Esophagus mucosa (tissue), 1 donor: ENCODE measurements at regions not wholly inside any gene's neighbourhood (a gene's known extent, or its start where the extent isn't known, plus 50 kb on each side); places are given as distances from the start of the nearest gene placed in this dataset.
"Not testable (repeated sequence)": the region's sequence is repeated elsewhere in the genome, so short reads cannot be mapped to it uniquely, and the experiment has no call there.

Experiments
- ATAC-seq: fragments of 200-7000 bp; cut with Tn5 transposase; one replicate; pipeline ENCODE4 v1.9.1; 2020
- donor health status: DM: yes; HTN: yes; CAD: no.

DNA sequence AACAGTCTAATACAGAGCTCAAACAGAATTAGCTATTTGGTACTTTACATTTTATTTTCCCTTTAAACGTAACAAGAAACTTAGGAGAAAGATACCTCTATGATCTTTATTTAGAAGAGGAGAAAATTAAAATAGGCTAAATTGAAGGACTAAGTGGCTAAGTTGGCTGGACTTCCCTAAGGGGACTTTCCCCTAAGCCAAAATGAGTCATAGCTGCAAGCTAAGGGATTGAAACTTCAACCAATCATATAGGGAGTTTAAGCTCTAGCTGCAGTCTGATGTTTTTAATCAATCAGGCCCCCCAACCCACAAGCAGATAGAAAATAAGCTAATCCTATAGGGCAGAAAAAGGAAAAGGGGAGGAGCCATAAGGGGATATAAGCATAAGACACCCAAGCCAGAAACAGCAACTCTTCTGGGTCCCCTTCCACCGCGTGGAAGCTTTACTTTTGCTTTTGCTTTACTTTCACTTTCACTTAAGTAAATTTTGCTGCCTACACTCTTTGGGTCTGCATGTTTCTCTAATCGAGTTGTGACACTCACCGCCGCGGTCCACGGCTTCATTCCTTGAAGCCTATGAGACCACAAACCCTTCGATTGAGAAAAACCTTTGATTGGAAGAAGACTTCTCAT lies 1108.5 kb upstream of the EPHA6 start:
- no peak for ATAC-seq

DNA sequence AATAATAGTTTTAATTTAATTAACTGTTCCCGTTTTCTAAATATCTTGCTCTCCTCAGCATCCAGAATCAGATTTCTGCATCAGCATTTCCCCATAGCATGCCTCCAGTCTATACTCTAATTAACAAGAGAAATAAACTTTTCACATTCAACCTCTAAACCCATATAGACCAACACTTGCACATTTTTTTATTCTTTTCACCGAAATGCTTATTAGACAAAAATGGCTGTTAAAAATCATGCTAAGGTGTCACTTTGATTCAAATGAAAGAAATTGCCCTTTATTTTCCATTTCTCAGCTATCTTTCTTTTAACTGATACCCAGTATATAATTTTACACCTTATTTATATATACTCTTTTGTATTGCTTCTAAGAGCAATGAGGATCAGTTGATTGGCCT lies 1107.1 kb upstream of the EPHA6 start:
- ATAC-seq: no peak

DNA sequence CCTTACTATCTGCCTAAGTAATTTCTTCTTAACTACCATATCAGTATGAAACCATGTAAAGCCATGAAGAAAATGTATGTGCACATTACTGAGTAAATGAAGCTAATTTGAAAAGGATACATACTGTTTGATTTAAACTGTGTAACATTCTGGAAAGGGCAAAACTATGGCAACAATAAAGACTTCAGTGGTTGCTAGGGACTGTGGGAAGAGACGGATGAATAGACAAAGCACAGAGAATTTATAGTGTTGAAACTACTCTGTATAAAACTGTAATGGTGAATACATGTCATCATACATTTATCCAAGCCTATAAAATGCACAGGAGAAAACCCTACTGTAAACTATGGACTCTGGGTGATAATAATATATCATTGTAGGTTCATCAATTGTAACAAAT lies 1103.7 kb upstream of the EPHA6 start:
- ATAC-seq: no peak

DNA sequence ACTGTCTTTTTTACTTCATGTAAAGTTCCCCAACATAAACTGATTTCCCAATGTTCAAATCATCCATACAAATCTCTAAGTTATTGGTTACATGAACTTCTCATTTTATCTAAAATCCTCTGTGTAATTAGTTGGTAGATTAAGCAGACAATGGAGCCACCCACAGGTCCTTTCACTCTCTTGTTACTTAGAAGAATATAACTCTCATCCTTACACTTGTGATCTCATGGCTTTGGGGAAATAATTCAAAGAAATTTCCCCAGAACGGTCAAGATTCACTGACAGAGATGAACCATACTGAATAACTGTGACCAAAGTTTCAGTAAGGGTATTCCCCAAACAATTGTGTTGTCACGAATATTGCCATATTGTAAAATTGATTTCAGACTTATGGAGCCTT lies 1102.6 kb upstream of the EPHA6 start:
- no peak for ATAC-seq

DNA sequence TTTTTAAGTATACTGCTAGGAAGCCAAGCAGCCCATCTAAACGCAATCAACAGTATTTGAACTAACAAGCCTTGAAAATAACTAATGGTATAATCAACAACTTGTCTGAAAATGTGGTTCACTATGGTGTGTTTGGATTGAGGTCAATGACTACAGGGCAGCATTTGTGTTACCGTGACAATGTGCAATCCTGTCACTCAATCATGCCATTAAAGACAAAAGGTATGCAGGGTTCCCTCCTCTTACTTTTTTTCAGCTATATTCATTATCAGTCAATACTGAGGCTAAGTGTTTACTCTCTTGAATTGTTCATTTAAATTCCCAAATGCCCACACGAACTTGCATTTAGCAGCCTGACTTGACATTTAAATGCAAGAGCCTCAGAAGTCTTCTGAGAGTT lies 1099.3 kb upstream of the EPHA6 start:
- no peak for ATAC-seq

DNA sequence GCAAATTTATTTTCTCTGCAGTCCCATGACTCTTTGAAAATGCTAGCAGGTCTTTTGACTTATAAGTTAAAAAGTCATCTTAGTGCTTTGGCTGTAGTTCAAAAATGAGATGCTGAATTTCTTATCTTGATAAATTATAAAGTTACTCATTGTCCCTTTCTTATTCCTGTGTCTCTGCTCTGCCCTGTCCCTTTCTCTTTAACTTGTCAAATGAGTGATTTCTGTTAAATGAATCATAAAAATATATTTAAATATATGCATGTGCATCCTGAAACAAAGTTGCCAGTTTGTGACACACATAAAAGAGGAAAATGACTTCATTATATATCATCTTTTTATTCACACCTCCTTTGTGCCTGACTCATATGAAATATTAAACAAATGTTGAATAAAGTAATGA lies 1097.3 kb upstream of the EPHA6 start:
- ATAC-seq: no peak

DNA sequence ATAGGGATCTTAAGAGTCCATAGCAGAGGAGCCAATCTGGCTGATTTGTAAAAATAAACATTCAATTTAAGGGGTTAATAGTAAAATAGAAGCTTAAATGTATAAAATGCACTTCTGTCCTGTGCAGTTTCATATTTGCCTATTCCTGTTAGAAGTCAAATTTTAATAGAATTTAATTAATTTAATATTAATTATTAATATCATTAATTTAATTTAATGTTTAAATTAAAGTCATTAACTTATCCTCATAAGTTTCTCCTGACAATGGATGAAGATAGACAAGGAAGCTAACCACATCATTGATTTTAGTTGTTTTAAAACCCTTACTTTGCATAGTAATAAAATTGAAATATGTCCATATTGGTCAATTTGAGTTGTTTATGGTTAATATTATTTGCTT lies 1096.2 kb upstream of the EPHA6 start:
- no peak for ATAC-seq

DNA sequence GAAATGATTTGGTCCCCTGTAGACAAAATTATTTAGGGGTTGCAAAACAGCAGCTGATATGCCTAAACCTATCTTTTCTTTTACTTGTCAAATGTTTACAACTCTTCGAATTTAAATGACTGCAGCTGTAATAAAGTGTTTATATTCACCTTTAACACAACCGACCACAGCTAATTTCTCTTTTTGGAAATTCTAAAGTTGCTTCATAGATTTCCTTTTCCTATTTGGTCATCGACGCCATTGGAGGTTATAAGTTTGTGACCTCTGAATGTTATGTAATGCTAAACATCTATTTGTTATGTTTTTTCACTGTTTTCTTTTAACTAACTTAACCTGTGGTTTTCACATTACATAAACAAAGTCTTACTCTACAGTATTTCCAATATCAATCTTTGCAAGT lies 1094.9 kb upstream of the EPHA6 start:
- no peak for ATAC-seq

DNA sequence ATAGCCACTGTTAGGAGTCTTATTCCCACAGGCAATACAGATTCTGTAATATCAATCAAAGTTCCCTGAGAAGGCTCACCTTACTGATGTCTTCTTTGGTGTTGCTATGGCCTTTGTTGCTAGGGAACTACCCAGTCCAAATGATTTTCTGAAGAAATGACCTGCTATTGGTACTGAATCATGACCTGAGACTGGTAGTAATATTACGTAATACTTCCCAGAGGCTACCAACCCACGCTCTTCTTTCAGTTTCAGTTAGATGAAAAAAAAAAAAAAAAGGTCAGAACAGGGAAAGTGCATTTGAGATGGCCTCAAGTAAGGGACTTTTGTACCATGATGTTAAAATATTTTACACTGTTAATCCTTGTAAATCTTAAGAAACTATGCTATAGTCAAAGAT lies 1092.5 kb upstream of the EPHA6 start:
- ATAC-seq: no peak

DNA sequence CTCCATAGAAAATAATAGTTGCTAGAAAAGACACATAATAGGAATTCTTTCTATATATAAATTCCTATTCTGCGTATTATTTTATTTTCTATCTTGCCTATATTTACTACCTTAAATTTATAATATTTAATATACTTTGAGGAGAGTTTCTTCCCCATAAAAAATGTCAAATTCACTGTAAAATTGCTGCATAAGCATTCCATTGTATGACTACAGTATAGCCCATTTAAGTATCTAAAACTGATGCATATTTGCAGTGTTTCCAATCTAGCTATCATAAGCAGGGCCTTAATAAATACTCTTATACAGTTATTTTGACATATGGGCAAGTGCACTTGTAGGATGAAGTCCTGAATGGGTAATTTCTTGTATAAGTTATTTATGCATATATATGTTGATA lies 1088.6 kb upstream of the EPHA6 start:
- no peak for ATAC-seq

DNA sequence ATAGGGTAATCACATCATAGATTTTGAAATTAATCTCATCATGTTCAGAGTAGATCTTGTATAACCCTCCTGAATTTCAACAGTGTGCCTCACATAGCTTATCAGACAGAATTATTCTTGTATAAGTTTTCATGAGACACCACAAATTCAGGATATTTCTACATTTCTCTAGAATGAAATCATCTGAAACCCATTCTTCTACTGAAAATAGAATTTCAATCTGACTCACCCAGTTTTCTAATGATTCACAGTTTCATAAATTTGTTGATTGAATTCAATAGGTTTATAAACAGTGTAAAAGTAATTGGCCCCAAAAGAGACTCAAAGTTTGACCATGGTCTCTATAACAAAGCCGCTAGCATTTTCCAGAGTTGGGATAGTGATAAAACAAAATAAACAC lies 1082.6 kb upstream of the EPHA6 start:
- ATAC-seq: no peak

DNA sequence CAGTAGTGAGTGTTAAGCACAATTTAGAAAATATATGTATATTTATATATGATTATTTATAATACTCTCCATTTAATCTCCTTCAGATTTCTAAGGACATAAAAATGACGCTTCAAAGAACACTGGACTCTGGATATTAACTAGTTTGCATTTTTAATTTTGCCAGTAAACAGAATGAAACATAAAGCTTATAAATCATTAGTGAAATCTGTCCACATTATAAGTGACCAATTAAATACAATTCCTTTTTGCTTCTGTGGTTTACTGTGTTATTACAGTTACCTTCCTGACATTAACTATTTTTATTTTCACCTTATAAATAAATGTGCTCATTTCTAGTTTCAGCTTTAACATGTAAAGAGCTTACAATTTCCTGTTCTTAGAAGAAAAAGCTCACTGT lies 1081.1 kb upstream of the EPHA6 start:
- no peak for ATAC-seq

DNA sequence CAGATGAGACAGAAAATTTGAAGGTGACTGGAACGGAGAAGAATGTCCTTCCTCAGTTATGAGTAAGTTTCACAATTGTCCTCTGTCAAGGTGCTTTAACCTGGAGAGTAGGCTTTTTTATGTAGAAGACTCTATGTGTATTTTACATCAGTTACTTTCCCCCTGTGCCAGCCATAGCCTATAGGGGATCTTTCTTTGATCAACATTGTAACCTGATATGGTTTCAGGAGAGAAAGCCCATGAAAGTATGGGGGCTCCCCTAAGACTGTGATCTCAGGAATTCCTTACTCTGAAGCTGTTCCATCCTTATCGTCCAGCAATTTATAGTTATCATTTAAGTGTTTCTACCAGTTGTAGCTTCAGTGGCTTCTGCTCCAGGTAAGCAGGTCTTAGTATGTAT lies 1076.3 kb upstream of the EPHA6 start:
- ATAC-seq: no peak

DNA sequence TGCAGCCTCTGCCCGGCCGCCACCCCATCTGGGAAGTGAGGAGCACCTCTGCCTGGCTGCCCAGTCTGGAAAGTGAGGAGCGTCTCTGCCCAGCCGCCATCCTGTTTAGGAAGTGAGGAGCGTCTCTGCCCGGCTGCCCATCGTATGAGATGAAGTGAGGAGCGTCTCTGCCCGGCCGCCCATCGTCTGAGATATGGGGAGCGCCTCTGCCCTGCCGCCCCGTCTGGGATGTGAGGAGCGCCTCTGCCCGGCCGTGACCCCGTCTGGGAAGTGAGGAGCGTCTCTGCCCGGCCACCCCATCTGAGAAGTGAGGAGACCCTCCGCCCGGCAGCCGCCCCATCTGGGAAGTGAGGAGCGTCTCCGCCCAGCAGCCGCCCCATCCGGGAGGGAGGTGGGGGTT lies 1069.5 kb upstream of the EPHA6 start:
- not testable (repeated sequence) for ATAC-seq

DNA sequence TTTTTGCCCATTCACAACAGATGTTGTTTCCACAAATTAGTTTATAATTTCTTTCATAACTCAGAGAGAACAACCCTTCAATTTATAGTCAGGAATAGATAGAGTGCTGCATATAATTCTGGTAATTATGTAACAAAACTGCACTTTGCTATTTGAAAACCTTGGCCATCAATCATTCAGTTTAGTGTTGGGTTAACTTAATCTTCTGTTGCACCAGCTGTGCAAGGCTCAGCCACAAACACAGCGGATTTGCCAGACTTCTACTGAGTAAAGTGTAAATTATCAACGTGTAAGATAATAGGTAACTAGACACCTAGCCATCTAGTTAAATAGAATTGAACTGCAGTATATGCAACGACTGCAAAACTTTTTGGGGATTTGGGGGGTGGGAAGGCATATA lies 1064.3 kb upstream of the EPHA6 start:
- no peak for ATAC-seq

DNA sequence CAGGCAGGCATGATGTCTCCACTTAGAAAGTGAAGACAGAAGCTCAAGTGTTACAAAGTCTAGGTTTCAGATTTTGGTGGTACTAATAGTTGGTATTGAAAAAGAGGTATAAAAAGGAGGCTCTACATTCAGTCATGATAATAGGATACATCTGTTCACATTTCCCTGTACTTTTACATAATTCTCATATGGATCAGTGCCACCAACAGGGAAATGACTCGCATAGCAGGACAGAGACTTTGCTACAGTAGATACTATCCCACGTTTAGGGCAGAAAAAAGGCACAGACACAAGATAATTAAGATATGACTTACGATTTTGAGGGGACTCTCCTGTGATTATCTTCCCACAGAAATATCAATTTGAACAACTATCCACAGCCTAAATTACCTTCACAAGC lies 1062.9 kb upstream of the EPHA6 start:
- no peak for ATAC-seq

DNA sequence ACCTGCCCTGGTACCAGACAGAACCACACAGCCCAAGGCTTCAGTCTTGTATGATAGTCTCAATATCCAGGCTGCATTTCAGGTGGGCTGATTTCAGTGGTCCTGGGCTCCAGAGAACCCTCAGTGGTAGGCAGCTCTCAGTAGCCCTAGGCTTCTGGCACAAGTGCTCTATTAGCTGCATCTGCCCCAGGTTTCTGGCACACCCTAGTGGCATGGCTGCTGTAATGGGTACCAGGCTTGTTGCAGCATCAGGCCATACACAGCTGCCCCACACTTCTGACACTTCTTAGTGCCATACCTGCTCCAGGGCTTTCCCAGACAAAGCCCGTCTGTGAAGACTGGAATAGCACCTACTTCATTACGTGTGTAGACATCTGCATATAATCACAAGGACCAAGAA lies 1062.2 kb upstream of the EPHA6 start:
- no peak for ATAC-seq

DNA sequence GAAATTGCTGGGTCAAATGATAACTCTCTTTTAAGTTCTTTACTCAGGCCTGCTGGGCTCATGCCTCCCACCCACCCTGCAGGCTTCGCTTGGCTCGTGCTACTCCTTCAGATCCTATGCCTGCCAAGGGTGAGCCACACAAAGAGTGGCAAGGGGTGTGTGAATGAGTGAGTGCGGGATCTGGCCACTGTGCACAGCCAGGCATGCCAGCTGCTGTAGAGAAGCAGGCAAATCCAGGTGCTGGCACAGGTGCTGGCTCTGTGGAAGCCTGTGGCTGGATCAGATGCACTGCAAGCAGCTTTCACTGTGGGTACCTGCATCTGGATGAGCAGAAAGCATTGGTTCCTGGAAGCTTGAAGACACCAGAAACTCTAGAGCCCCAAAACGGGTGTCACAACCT lies 1055.7 kb upstream of the EPHA6 start:
- ATAC-seq: no peak

DNA sequence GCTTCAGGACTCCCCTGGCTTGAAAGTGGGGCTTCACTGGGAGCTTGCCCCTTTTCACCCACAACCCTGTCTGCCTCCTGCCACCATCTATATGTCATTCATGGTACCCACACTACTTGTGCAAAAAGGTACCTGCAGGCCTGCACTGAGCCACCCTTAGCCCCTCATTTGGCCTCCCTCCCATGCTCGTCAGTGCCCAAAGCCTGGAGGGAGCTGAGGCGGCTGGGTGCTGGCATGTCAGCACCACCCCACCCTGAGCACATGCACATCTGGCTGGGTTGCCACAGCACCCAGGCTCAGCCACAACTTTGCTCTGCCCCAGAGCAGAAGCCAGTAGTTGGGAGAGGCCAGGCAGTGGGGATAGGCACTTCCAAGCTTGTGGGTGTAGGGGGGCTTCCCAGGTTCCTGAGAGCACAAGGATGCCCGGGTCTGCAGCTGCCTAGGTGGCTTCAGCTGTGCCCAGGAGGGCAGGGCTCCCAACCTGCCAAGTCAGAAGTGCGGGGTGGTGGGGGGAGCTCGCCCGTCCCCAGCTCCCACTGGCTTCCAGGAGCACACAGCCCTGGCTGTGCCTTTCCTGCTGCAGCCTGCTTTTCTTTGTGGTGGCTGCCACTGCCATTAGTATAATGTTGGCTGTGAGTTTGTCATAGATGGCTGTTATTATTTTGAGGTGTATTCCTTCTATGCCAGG lies 1054.6 kb upstream of the EPHA6 start:
- no peak for ATAC-seq

DNA sequence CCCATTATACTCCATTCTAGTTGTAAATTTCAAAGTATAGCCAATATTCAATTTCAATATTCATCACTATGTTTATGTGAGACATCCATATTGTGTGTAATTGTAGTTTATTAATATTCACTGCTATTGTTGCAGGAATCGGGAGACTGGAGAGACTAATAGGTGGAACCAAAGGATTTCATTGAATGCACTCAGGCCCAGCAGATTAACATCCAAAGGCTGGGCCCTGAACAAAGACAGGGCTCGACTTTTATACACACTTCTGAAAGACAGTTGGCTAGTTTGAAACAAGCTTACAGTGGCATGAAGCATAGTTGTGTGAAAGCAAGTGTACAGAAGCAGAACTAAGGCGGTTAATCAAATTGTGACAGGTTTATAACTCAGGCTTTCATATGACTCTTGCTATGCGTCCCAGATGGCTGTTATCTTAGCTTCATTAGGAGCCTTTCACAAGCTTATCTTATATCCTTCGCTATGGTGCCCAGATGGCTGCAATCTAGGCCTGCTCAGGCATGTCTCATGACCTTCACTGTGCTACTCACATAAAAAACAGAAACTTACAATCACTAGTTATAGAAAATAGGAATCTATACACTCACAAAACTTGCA lies 1038.8 kb upstream of the EPHA6 start:
- ATAC-seq: no peak

DNA sequence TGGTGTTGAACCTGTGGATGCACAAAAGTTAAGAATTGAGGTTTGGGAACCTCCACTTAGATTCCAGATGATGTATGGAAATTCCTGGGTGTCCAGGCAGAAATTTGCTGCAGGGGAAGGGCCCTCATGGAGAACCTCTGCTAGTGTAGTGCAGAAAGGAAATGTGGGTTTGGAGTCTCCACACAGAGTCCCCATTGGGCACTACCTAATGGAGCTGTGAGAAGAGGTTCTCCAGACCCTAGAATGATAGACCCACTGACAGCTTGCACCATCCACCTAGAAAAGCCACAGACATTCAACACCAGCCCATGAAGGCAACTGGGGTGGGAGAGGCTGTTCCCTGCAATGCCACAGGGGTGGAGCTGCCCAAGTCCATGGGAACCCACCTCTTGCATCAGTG lies 1032.8 kb upstream of the EPHA6 start:
- no peak for ATAC-seq

DNA sequence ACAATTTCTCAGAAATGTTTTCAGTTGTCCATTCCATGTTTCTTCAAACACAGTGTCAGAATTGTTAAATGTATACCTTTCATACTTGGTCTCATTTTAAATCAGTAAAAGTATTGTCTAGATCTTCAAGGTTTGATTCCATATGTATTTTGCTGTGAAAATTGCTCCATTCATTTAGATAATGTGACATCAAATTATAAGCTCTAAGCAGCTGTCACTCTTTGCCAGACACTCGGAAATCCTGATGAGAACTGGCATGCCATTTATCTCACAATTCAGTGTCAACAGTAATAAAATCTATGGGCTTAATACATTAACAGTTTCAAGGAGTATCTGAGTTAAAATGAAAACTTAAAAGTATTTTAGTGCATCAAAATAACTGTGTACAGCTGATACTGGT lies 1025.3 kb upstream of the EPHA6 start:
- ATAC-seq: no peak

DNA sequence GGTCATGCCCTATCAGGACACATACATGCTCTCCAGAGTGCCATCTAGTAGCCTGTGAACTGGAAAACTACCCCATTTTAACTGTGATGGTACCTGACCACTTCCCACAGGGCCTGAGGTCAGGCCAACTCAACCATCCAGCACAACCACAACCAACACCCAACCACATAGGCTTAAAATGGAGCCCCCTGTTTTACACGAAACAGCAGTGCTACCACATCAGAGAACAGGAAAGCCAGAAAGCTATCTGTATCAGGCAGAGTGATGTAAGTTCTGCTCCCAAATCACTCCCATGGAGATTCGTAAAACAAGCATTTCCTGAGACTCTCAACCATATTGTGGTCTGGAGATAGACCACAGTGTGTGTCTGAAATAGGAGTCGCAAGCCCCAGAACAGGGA lies 1017.3 kb upstream of the EPHA6 start:
- no peak for ATAC-seq

DNA sequence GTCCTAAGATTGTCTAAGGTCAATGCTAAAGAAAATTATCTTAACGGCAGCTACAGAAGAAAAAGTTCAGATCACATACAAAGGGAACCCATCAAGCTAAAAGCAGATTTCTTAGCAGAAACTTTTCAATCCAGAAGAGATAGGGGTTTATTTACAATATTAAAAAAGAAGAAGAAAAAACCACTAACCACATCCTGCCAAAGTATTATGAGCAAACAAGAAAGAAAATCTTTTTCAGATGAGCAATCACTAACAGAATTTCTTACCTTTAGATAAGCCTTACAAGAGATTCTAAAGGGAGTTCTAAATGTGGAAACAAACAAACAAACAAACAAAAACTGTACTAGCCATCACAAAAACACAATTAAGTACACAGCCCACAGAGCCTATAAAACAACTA lies 1015.8 kb upstream of the EPHA6 start:
- ATAC-seq: no peak

DNA sequence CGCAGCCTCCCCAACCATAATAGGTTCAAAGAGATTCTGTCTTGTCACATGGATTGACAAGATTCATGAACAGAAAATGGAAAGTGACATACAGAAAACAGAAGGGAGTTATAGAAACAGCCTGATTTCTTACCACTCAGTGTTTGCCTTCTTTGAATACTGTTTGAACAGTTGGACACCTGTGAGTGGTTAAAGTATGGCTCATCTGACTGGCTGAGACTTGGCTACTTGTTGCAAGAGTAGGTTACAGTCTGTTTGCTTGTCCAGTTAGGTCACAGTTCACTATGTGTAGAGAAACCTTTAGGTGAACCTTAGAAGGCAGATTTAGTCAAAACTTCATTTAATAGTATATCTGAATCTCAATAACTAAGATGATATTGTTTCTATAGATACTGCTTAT lies 1003.9 kb upstream of the EPHA6 start:
- ATAC-seq: no peak
